Prostate gland (tissue), 2 donors: ENCODE measurements at regions not wholly inside any gene's neighbourhood (a gene's known extent, or its start where the extent isn't known, plus 50 kb on each side); places are given as distances from the start of the nearest gene placed in this dataset.

Experiments used
- POLR2A ChIP-seq: fragments of 450-650 bp; IDR thresholded peaks from one replicate; pipeline ENCODE4 v1.6.1; 2016; ENCODE audit warnings: antibody characterized with exemption, mild to moderate bottlenecking
- POLR2AphosphoS5 ChIP-seq: sonication (generic); formaldehyde crosslinking; IDR thresholded peaks from one replicate; pipeline ENCODE4 v1.6.1; 2017; ENCODE audit warnings: antibody characterized with exemption
- TF ChIP-seq, protein P1 (sequence below), 4 experiments: fragments of 200-600 bp in 2 of 4; fragments of 450-650 bp in 2 of 4; sonication (generic) in 2 of 4; IDR thresholded peaks; 1 replicate in 3 of 4; 2 replicates in 1 of 4; pipeline ENCODE4 v1.5.1; 2016 to 2019; ENCODE audit warnings: antibody characterized with exemption in 4 of 4, mild to moderate bottlenecking in 2 of 4, moderate library complexity in 2 of 4

DNA sequence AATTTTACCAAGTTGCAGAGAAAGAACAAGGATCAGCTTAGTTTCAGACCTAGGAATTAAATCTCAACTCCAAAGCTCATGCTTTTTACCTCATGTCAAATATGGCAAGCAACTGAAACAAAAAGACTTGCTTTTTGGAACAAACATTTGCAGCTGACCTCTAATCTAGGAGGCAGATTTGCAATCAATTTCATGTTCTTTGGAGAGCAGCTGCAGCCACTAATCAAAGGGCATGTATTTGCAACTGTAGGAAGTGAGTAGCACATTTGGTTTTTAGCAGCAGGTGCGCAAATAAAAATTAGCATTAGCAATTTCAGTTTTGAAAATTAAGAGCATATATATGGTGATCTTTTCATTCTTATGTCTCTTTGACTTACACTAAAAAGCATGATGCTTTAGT lies 459.3 kb upstream of the SLC10A2 start:
- TF ChIP-seq, protein P1, sequence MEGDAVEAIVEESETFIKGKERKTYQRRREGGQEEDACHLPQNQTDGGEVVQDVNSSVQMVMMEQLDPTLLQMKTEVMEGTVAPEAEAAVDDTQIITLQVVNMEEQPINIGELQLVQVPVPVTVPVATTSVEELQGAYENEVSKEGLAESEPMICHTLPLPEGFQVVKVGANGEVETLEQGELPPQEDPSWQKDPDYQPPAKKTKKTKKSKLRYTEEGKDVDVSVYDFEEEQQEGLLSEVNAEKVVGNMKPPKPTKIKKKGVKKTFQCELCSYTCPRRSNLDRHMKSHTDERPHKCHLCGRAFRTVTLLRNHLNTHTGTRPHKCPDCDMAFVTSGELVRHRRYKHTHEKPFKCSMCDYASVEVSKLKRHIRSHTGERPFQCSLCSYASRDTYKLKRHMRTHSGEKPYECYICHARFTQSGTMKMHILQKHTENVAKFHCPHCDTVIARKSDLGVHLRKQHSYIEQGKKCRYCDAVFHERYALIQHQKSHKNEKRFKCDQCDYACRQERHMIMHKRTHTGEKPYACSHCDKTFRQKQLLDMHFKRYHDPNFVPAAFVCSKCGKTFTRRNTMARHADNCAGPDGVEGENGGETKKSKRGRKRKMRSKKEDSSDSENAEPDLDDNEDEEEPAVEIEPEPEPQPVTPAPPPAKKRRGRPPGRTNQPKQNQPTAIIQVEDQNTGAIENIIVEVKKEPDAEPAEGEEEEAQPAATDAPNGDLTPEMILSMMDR (IDR thresholded peaks at IDR 0.05) = no peak
- no peak for TF ChIP-seq POLR2A
- no peak for TF ChIP-seq POLR2AphosphoS5
